DOHH2 (cell line): ENCODE measurements at regions not wholly inside any gene's neighbourhood (a gene's known extent, or its start where the extent isn't known, plus 50 kb on each side); places are given as distances from the start of the nearest gene placed in this dataset.

Experiments
- EZH2phosphoT487 ChIP-seq: fragments of 200-600 bp; sonication (generic); IDR thresholded peaks from 2 replicates; pipeline ENCODE4 v1.6.1; 2017; ENCODE audit warnings: borderline replicate concordance, mild to moderate bottlenecking, antibody characterized with exemption, low read length, moderate library complexity, mixed read lengths
- TF ChIP-seq, protein P1 (sequence below): fragments of 200-600 bp; sonication (generic); IDR thresholded peaks from one replicate; pipeline ENCODE4 v1.5.1; 2014; ENCODE audit warnings: antibody characterized with exemption, mild to moderate bottlenecking, low read depth, low read length; ENCODE audit not compliant: poor library complexity, severe bottlenecking

DNA sequence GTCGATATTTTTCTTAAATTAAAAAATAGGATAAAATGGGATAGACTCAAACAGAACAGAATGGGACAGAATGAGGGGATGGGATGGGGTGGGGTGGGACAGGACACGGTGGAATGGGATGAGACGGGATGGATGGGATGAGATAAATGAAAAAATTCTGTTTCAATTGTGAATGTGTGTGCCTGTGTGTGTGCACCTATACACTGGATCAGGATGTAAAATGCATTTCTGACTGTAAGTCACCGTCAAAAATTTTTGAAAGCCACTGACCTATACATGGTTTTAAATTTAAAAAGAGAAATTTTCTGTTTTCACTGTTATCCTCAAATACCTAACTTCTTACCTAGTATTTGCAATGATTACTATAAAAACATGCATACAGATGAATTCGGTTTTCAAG lies 108.7 kb upstream of the UBE2E2 start:
- TF ChIP-seq, protein P1, sequence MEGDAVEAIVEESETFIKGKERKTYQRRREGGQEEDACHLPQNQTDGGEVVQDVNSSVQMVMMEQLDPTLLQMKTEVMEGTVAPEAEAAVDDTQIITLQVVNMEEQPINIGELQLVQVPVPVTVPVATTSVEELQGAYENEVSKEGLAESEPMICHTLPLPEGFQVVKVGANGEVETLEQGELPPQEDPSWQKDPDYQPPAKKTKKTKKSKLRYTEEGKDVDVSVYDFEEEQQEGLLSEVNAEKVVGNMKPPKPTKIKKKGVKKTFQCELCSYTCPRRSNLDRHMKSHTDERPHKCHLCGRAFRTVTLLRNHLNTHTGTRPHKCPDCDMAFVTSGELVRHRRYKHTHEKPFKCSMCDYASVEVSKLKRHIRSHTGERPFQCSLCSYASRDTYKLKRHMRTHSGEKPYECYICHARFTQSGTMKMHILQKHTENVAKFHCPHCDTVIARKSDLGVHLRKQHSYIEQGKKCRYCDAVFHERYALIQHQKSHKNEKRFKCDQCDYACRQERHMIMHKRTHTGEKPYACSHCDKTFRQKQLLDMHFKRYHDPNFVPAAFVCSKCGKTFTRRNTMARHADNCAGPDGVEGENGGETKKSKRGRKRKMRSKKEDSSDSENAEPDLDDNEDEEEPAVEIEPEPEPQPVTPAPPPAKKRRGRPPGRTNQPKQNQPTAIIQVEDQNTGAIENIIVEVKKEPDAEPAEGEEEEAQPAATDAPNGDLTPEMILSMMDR, result no peak
- no peak for TF ChIP-seq EZH2phosphoT487
